GM12878 (cell line): ENCODE measurements at regions not wholly inside any gene's neighbourhood (a gene's known extent, or its start where the extent isn't known, plus 50 kb on each side); places are given as distances from the start of the nearest gene placed in this dataset.

ENCODE experiments used
- ATAC-seq: fragments of 200-7000 bp; cut with Tn5 transposase; 3 replicates; pipeline ENCODE4 v1.9.1; 2020; ENCODE audit warnings: mild to moderate bottlenecking, moderate library complexity
- BruUV-seq: library from RNA; stranded (reverse); fragments of 400-500 nt; replicated peaks from 2 replicates; lab custom pipeline; 2021; lab: Mats Ljungman, UMichigan
- CTCF ChIA-PET: fragments of 300-600 bp; sonication (Branson Sonifier 250); formaldehyde crosslinking; extraction: SDS; loops from one replicate; lab custom pipeline; 2021; ENCODE audit warnings: inconsistent platforms; lab: Yijun Ruan, JAX
- POLR2A ChIA-PET: fragments of 350-600 bp; formaldehyde crosslinking; extraction: SDS; loops from one replicate; lab custom pipeline; 2021; ENCODE audit warnings: inconsistent platforms; lab: Charles Lee
- RAD21 ChIA-PET: fragments of 300-600 bp; sonication (Branson Sonifier 250); formaldehyde crosslinking; loops from one replicate; lab custom pipeline; 2023; ENCODE audit warnings: antibody characterized with exemption; ENCODE audit not compliant: unreplicated experiment; lab: Charles Lee
- SMC1A ChIA-PET: fragments of 300-600 bp; sonication (Branson Sonifier 250); formaldehyde crosslinking; loops from one replicate; lab custom pipeline; 2023; ENCODE audit not compliant: unreplicated experiment, uncharacterized antibody; lab: Charles Lee
- DNase-seq: peaks from one replicate; pipeline ENCODE4 v3.0.0-alpha.2; 2011; ENCODE audit warnings: low read depth, low spot score
- FAIRE-seq: peaks from 3 replicates; lab custom pipeline; 2011; peaks lifted over from hg19 to GRCh38; lab: Jason Lieb, UNC
- H2AFZ ChIP-seq: 2 replicates; pipeline ENCODE4 v1.6.0; 2011; ENCODE audit warnings: low read depth, low read length, control low read depth; ENCODE audit not compliant: control insufficient read depth
- H3K27ac ChIP-seq: 2 replicates; pipeline ENCODE4 v1.5.1; 2011; ENCODE audit warnings: control low read depth; ENCODE audit not compliant: control insufficient read depth, insufficient read depth
- H3K27me3 ChIP-seq, 2 experiments: replicated peaks in 1 of 2; 2 replicates each; pipeline versions ENCODE4 v1.6.0 to v1.6.1; 2011; ENCODE audit warnings: low read length in 1 of 2; ENCODE audit not compliant: control insufficient read depth in 2 of 2, insufficient read depth in 2 of 2
- H3K36me3 ChIP-seq, 2 experiments: 2 replicates each; pipeline ENCODE4 v1.5.1; 2011; ENCODE audit warnings: low read length in 1 of 2; ENCODE audit not compliant: control insufficient read depth in 2 of 2, insufficient read depth in 2 of 2
- H3K4me1 ChIP-seq: 2 replicates; pipeline ENCODE4 v1.6.1; 2011; ENCODE audit warnings: mild to moderate bottlenecking, low read length, moderate library complexity, mixed read lengths; ENCODE audit not compliant: control insufficient read depth, insufficient read depth
- H3K4me2 ChIP-seq: 2 replicates; pipeline ENCODE4 v1.6.0; 2011; ENCODE audit warnings: control low read depth; ENCODE audit not compliant: control insufficient read depth, insufficient read depth
- H3K4me3 ChIP-seq: fragments of 200-600 bp; sonication (generic); 2 replicates; pipeline ENCODE4 v1.5.1; 2016
- H3K79me2 ChIP-seq: 2 replicates; pipeline ENCODE4 v1.6.0; 2011; ENCODE audit warnings: low read length; ENCODE audit not compliant: control insufficient read depth, insufficient read depth
- H3K9ac ChIP-seq: 2 replicates; pipeline ENCODE4 v1.8.0; 2011; ENCODE audit warnings: low read length, control low read depth, mixed read lengths; ENCODE audit not compliant: control insufficient read depth, insufficient read depth
- H3K9me3 ChIP-seq: replicated peaks from 3 replicates; pipeline ENCODE4 v1.5.1; 2011; ENCODE audit warnings: mild to moderate bottlenecking, low read length; ENCODE audit not compliant: control insufficient read depth, insufficient read depth
- H4K20me1 ChIP-seq: 2 replicates; pipeline ENCODE4 v1.6.0; 2011; ENCODE audit not compliant: control insufficient read depth, insufficient read depth
- BMI1 ChIP-seq: fragments of 450-650 bp; IDR thresholded peaks from 2 replicates; pipeline ENCODE4 v1.6.1; 2016; ENCODE audit warnings: mild to moderate bottlenecking, moderate library complexity, borderline replicate concordance
- MTA2 ChIP-seq: fragments of 450-650 bp; IDR thresholded peaks from 2 replicates; pipeline ENCODE4 v1.6.1; 2016; ENCODE audit warnings: low read depth, mild to moderate bottlenecking, moderate library complexity
- SPI1 ChIP-seq: IDR thresholded peaks from 2 replicates; pipeline ENCODE4 v1.6.1; 2011; ENCODE audit warnings: low read depth, mild to moderate bottlenecking, low read length, moderate library complexity, borderline replicate concordance; ENCODE audit not compliant: insufficient read depth
- TBL1XR1 ChIP-seq: IDR thresholded peaks from 2 replicates; pipeline ENCODE4 v1.6.1; 2012; ENCODE audit warnings: low read depth, low read length, improper control_type of control experiment
- WGBS: methylation state at CpG from one replicate; pipeline ENCODE4 v1.1.6; 2016; ENCODE audit warnings: low lambda C conversion rate; ENCODE audit not compliant: insufficient replicate concordance, insufficient coverage; ENCODE audit errors: missing lambda C conversion rate; 5-methylcytosine and 5-hydroxymethylcytosine counted together
- in situ Hi-C: fragments of 300-500 bp; cut with MboI; formaldehyde crosslinking; loops from 9 replicates; pipeline ENCODE4 v1.14.3; 2018; ENCODE audit warnings: mixed read lengths
- intact Hi-C: fragments of 100-400 bp; cut with micrococcal nuclease; formaldehyde crosslinking; loops from one replicate; pipeline ENCODE4 v1.14.2; 2022; ENCODE audit not compliant: unreplicated experiment
- TF ChIP-seq, protein P1 (sequence below): fragments of 450-650 bp; IDR thresholded peaks from 2 replicates; pipeline ENCODE4 v1.6.1; 2016; ENCODE audit warnings: mild to moderate bottlenecking

DNA sequence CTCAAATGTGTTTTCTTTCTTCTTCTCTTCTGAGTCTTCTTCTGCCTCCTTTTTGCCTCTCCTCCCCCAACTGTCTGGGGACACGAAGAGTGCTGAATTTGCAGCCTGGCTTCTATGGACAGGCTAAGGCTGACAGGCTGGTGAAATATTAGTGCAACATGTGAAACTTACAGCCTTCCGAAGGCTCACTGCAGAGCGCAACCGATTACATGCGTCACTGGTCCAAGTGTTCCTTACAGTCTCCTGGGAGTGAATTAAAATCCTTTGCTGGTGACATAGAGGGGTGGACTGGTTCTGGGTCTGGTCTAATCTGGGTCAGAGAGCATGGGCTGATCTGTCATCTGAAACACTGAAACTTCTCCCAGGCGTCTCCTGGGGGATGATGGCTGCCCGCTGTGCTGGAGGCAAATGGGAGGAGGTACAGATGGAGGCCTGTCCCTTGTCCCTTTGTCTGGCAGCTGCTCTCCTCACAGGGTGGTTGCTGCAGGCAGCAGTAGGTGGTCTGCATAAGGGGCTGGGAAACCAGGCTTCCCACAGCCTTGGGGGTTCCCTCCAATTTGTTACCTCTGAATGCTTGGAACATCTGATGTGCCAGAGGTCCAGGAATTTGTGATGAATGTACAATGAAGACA, 143.8 kb upstream of the BMPER start:
- Histone ChIP-seq H3K9ac (no peak overlapping the region), H3K4me3 (no peak overlapping the region), H3K27ac (no peak overlapping the region), H3K79me2 (no peaks in the 10 kb centered on the region), H3K36me3 (no peaks in the 10 kb centered on the region), H3K4me2 (no peak overlapping the region), H3K27me3 (peaks cover 0 to 1% of the 10 kb centered on the region in 2 experiments; a peak in 1 of 4 replicates), H3K4me1 (no peaks in the 10 kb centered on the region; the same call in 1 of the 2 replicates), H2AFZ (no peak overlapping the region), H3K9me3 (no peaks in the 10 kb centered on the region), H4K20me1 (no peaks in the 10 kb centered on the region)
- FAIRE-seq, result no peak
- no TSS peak for BruUV-seq
- POLR2A ChIA-PET, result no interaction called here
- no peak for DNase-seq
- 7% methylated on average over 7 of the region's 7 CpGs for WGBS
- in situ Hi-C loops (no loop called here), intact Hi-C loops (no loop called here)
- SMC1A ChIA-PET, result no interaction called here
- RAD21 ChIA-PET, result interaction anchor here (1.7 kb wide), 1 partner anchor 171 kb away, joined by 5 read pairs; no protein-coding TSS in a partner anchor
- CTCF ChIA-PET, result interaction anchor here (1.4 to 5.4 kb wide), 2 partner anchors 171 to 338 kb away, joined by 5 to 33 read pairs; no protein-coding TSS in a partner anchor
- TF ChIP-seq TBL1XR1 (no peak), BMI1 (no peak)
- no peak for ATAC-seq

DNA sequence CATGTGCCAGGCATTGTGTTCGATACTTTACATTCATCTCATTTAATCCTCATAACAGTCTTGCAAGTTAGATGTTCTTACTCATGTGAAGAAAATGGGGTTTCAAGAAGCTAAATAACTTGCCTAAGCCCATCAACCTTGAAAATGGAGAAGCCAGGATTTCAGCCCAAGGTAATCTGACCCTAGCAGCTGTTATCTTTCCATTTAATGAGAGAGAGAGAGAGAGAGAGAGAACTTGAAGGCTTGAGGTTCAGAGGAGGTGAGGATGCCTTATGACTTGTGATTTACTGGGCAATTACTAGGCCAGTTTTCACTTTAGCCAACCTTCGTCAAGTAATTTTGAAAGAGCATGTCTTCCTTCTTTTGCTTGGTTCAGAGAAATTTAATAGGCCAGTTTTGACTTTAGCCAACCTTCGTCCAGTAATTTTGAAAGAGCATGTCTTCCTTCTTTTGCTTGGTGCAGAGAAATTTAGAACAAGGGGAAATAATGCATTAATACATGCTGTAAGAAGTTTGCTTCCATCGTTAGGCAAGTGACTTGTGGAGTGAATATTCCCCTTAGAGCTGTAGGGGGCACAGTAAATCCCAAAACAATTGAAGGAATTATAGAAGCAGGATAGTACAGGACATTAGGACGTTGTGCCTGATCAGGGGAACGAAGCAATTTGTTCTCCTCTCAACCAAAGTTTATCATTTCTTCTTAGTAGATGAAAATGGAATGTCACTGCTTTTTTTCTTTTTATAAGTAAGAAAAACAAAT, 143.0 kb upstream of the BMPER start:
- intact Hi-C loops, result no loop called here
- CTCF ChIA-PET, result interaction anchor here (1.0 kb wide), 1 partner anchor 133 kb away, joined by 3 read pairs; no protein-coding TSS in a partner anchor
- Histone ChIP-seq H3K4me3 (no peak overlapping the region), H3K36me3 (no peaks in the 10 kb centered on the region), H3K4me2 (no peak overlapping the region), H4K20me1 (no peaks in the 10 kb centered on the region), H3K27ac (no peak overlapping the region), H3K4me1 (no peaks in the 10 kb centered on the region; the same call in 1 of the 2 replicates), H3K9ac (no peak overlapping the region), H2AFZ (no peak overlapping the region; the same call in 1 of the 2 replicates), H3K79me2 (no peaks in the 10 kb centered on the region), H3K27me3 (peaks cover 0 to 1% of the 10 kb centered on the region in 2 experiments; a peak in 1 of 4 replicates), H3K9me3 (no peaks in the 10 kb centered on the region)
- RAD21 ChIA-PET, result no interaction called here
- WGBS, result 7% methylated on average over 6 of the region's 6 CpGs
- FAIRE-seq (no peak), ATAC-seq (peak; percentile 27; the same call in 2 of the 3 replicates), DNase-seq (no peak)
- SMC1A ChIA-PET, result no interaction called here
- POLR2A ChIA-PET, result no interaction called here
- no TSS peak for BruUV-seq
- in situ Hi-C loops, result no loop called here
- TF ChIP-seq MTA2 (0 out of 2 replicates have a peak, but pooled peaks have one; percentile 9), SPI1 (0 out of 2 replicates have a peak, but pooled peaks have one; percentile 16)
- TF ChIP-seq, protein P1, sequence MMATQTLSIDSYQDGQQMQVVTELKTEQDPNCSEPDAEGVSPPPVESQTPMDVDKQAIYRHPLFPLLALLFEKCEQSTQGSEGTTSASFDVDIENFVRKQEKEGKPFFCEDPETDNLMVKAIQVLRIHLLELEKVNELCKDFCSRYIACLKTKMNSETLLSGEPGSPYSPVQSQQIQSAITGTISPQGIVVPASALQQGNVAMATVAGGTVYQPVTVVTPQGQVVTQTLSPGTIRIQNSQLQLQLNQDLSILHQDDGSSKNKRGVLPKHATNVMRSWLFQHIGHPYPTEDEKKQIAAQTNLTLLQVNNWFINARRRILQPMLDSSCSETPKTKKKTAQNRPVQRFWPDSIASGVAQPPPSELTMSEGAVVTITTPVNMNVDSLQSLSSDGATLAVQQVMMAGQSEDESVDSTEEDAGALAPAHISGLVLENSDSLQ, result no peak
